Calu3 (cell line): ENCODE measurements at regions not wholly inside any gene's neighbourhood (a gene's known extent, or its start where the extent isn't known, plus 50 kb on each side); places are given as distances from the start of the nearest gene placed in this dataset.
"Not testable (repeated sequence)": the region's sequence is repeated elsewhere in the genome, so short reads cannot be mapped to it uniquely, and the experiment has no call there.

Experiments
- BruUV-seq: library from RNA; stranded (reverse); fragments of 400-500 nt; replicated peaks from 2 replicates; lab custom pipeline; 2021; lab: Mats Ljungman, UMichigan
- CTCF ChIA-PET: fragments of 300-600 bp; sonication (Branson Sonifier 250); formaldehyde crosslinking; loops from one replicate; lab custom pipeline; 2022; ENCODE audit warnings: antibody characterized with exemption; lab: Charles Lee
- DNase-seq: peaks from one replicate; pipeline ENCODE4 v3.0.0; 2022
- H3K27ac Mint-ChIP-seq: one replicate; pipeline ENCODE4 v1.8.0; 2022; ENCODE audit warnings: mixed read lengths; ENCODE audit not compliant: unreplicated experiment
- H3K27me3 Mint-ChIP-seq: one replicate; pipeline ENCODE4 v1.8.0; 2022; ENCODE audit warnings: mixed read lengths; ENCODE audit not compliant: unreplicated experiment
- H3K36me3 Mint-ChIP-seq: one replicate; pipeline ENCODE4 v1.8.0; 2022; ENCODE audit warnings: mild to moderate bottlenecking, moderate library complexity, mixed read lengths; ENCODE audit not compliant: insufficient read depth, unreplicated experiment
- H3K4me1 Mint-ChIP-seq: one replicate; pipeline ENCODE4 v1.8.0; 2022; ENCODE audit warnings: mild to moderate bottlenecking, low read depth, mixed read lengths; ENCODE audit not compliant: unreplicated experiment
- H3K4me3 Mint-ChIP-seq: one replicate; pipeline ENCODE4 v1.8.0; 2022; ENCODE audit warnings: mild to moderate bottlenecking, low read depth, moderate library complexity, mixed read lengths; ENCODE audit not compliant: unreplicated experiment
- H3K9me3 Mint-ChIP-seq: one replicate; pipeline ENCODE4 v1.8.0; 2022; ENCODE audit warnings: low read depth, mixed read lengths; ENCODE audit not compliant: unreplicated experiment
- intact Hi-C: fragments of 100-400 bp; cut with micrococcal nuclease; formaldehyde crosslinking; loops from one replicate; pipeline ENCODE4 v1.10.0; 2022; ENCODE audit not compliant: unreplicated experiment
- TF ChIP-seq, protein P1 (sequence below): fragments of 200-600 bp; IDR thresholded peaks from one replicate; pipeline ENCODE4 v1.8.0; 2022; ENCODE audit warnings: antibody characterized with exemption; ENCODE audit not compliant: unreplicated experiment

DNA sequence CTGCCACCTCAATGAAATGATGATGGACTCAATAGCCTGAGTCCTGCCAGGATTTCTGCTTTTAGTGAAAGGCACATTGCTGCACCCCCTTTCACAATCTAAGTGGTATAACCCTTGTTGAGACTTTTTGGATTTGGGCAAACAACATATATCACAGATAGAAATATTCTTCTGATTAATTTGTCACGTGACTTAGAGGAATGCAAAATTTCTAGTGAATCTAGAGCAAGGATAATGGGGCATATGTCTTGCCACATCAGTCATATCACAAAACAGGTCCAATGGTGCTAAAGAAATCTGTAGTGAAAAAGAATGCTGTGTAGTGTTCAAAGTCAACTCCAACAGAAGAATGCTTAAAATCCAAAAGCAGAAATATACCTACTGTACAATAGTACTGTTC is 1386.3 kb downstream of the LRFN5 start:
- Mint-ChIP-seq H3K4me1 (no peaks in the 10 kb centered on the region), H3K27me3 (no peaks in the 10 kb centered on the region), H3K4me3 (no peak overlapping the region), H3K36me3 (no peaks in the 10 kb centered on the region), H3K9me3 (peaks cover 2% of the 10 kb centered on the region), H3K27ac (no peak overlapping the region)
- intact Hi-C loops, result no loop called here
- CTCF ChIA-PET, result no interaction called here
- BruUV-seq, result no TSS peak
- DNase-seq, result no peak
- TF ChIP-seq, protein P1, sequence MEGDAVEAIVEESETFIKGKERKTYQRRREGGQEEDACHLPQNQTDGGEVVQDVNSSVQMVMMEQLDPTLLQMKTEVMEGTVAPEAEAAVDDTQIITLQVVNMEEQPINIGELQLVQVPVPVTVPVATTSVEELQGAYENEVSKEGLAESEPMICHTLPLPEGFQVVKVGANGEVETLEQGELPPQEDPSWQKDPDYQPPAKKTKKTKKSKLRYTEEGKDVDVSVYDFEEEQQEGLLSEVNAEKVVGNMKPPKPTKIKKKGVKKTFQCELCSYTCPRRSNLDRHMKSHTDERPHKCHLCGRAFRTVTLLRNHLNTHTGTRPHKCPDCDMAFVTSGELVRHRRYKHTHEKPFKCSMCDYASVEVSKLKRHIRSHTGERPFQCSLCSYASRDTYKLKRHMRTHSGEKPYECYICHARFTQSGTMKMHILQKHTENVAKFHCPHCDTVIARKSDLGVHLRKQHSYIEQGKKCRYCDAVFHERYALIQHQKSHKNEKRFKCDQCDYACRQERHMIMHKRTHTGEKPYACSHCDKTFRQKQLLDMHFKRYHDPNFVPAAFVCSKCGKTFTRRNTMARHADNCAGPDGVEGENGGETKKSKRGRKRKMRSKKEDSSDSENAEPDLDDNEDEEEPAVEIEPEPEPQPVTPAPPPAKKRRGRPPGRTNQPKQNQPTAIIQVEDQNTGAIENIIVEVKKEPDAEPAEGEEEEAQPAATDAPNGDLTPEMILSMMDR, result no peak

DNA sequence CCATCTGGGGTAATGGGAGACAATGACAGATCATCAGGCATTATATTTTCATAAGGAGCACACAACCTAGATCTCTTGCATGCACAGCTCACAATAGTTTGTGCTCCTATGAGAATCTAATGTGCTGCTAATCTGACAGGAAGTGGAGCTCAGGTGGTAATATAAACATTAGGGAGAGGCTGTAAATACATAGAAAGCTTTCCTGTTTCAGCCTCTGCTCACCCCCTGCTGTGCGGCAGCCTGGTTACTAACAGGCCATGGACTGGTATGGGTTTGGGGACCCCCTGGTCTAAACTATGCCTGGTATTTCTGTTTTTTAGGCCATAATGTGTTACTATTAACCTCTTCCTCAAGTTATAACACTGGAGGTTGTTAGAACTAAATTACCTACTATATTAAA is 1373.7 kb downstream of the LRFN5 start:
- Mint-ChIP-seq H3K4me1 (no peaks in the 10 kb centered on the region), H3K36me3 (no peaks in the 10 kb centered on the region), H3K4me3 (no peak overlapping the region), H3K9me3 (peaks cover 3% of the 10 kb centered on the region), H3K27me3 (no peaks in the 10 kb centered on the region), H3K27ac (no peak overlapping the region)
- TF ChIP-seq, protein P1, result no peak
- BruUV-seq, result no TSS peak
- intact Hi-C loops, result no loop called here
- CTCF ChIA-PET, result no interaction called here
- DNase-seq, result no peak

DNA sequence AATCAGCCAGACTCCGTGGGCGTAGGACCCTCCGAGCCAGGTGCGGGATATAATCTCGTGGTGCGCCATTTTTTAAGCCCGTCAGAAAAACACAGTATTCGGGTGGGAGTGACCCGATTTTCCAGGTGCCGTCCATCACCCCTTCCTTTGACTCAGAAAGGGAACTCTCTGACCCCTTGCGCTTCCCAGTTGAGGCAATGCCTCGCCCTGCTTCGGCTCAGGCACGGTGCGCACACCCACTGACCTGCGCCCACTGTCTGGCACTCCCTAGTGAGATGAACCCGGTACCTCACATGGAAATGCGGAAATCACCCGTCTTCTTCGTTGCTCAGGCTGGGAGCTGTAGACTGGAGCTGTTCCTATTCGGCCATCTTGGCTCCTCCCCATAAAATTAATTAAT is 1366.5 kb downstream of the LRFN5 start:
- CTCF ChIA-PET, BruUV-seq: not testable (repeated sequence)

DNA sequence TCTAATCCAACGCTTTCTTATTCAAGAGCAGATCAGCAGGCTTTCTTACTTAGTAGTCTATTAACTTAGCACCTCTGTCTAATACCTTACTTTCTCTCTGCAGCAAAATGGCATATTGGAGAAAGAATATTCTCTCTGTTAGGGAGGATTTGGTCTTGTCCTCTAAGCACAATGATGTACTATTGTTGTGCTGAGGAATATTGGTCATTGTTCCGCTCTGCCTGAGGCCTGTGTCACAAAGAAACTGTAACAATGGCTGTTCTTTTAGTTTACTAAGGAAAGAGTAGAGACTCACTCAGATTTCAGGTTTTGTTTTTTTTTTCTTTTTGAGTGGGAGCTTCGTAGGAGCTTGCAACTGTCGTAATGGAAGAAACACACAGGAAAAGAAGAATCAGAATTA is 1358.8 kb downstream of the LRFN5 start:
- TF ChIP-seq, protein P1, result no peak
- H3K4me1 Mint-ChIP-seq, result no peaks in the 10 kb centered on the region
- H3K27me3 Mint-ChIP-seq, result no peaks in the 10 kb centered on the region
- CTCF ChIA-PET, result no interaction called here
- peaks cover 9% of the 10 kb centered on the region for H3K9me3 Mint-ChIP-seq
- H3K36me3 Mint-ChIP-seq, result no peaks in the 10 kb centered on the region
- no peak overlapping the region for H3K4me3 Mint-ChIP-seq
- intact Hi-C loops, result no loop called here
- no peak overlapping the region for H3K27ac Mint-ChIP-seq
- DNase-seq, result no peak
- no TSS peak for BruUV-seq

More for the DNA sequence above, 1366.5 kb downstream of the LRFN5 start:
- intact Hi-C loops, H3K27me3 Mint-ChIP-seq, H3K4me1 Mint-ChIP-seq, DNase-seq, H3K36me3 Mint-ChIP-seq, H3K4me3 Mint-ChIP-seq, H3K9me3 Mint-ChIP-seq, H3K27ac Mint-ChIP-seq: not testable (repeated sequence)

DNA sequence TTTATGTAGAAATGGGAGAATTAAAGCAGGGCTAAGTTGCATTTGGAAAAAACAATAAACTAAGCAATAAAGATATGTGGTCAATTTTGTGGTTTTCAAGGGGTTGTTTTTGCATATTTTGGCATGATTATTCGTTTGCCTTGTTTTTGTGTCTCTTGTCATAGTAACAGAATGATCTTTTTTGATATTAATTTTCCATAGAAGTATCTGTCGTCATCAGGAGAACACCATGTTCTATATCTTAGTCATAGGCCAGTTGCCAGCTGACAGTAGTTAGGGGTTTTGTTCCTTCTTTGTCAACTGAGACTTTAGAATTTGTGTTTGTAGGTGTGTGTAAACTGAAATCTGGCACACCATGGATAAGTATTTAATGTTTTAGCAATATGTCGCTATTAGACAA is 1354.8 kb downstream of the LRFN5 start:
- Mint-ChIP-seq H3K27me3 (no peaks in the 10 kb centered on the region), H3K36me3 (no peaks in the 10 kb centered on the region), H3K9me3 (peaks cover 6% of the 10 kb centered on the region), H3K4me3 (no peak overlapping the region), H3K4me1 (no peaks in the 10 kb centered on the region), H3K27ac (no peak overlapping the region)
- CTCF ChIA-PET, result no interaction called here
- intact Hi-C loops, result no loop called here
- no TSS peak for BruUV-seq
- TF ChIP-seq, protein P1, result no peak
- no peak for DNase-seq
